H1 (cell line): ENCODE measurements at regions not wholly inside any gene's neighbourhood (a gene's known extent, or its start where the extent isn't known, plus 50 kb on each side); places are given as distances from the start of the nearest gene placed in this dataset.

Experiments
- FOSL1 ChIP-seq: IDR thresholded peaks from 2 replicates; pipeline ENCODE4 v1.6.1; 2011; ENCODE audit warnings: mild to moderate bottlenecking, low read depth, low read length, moderate library complexity; ENCODE audit not compliant: insufficient read depth

GRCh38 chr4:54169176-54169575 is 59.9 kb upstream of the PDGFRA start (continued):
- TF ChIP-seq FOSL1 = no peak
